Mesenchymal stem cell (in vitro differentiated cells and primary cell): ENCODE measurements at regions not wholly inside any gene's neighbourhood (a gene's known extent, or its start where the extent isn't known, plus 50 kb on each side); places are given as distances from the start of the nearest gene placed in this dataset.
"Not testable (repeated sequence)": the region's sequence is repeated elsewhere in the genome, so short reads cannot be mapped to it uniquely, and the experiment has no call there.

Experiments
- DNase-seq: peaks from one replicate; pipeline ENCODE4 v3.0.0-alpha.2; 2013
- H2AFZ ChIP-seq: one replicate; pipeline ENCODE4 v1.6.1; 2013; ENCODE audit warnings: low read depth, mild to moderate bottlenecking, control low read depth, inconsistent platforms, low read length, moderate library complexity
- H2AK5ac ChIP-seq: 2 replicates; pipeline ENCODE4 v1.6.1; 2013; ENCODE audit warnings: low read length, moderate library complexity, mild to moderate bottlenecking, inconsistent platforms; ENCODE audit not compliant: severe bottlenecking
- H2BK120ac ChIP-seq: one replicate; pipeline ENCODE4 v1.6.1; 2013; ENCODE audit warnings: low read depth, mild to moderate bottlenecking, inconsistent platforms, low read length, moderate library complexity
- H2BK12ac ChIP-seq, 2 experiments: one replicate each; pipeline ENCODE4 v1.6.1; 2013; ENCODE audit warnings: inconsistent platforms in 2 of 2, low read length in 2 of 2, mild to moderate bottlenecking in 2 of 2, moderate library complexity in 2 of 2, control low read depth in 1 of 2
- H2BK15ac ChIP-seq: one replicate; pipeline ENCODE4 v1.6.1; 2013; ENCODE audit warnings: mild to moderate bottlenecking, low read depth, inconsistent platforms; ENCODE audit not compliant: poor library complexity, severe bottlenecking
- H2BK5ac ChIP-seq: 2 replicates; pipeline ENCODE4 v1.6.1; 2013; ENCODE audit warnings: low read depth, mild to moderate bottlenecking, low read length, control low read depth, inconsistent platforms; ENCODE audit not compliant: poor library complexity, severe bottlenecking
- H3K14ac ChIP-seq, 2 experiments: one replicate each; pipeline ENCODE4 v1.6.1; 2013; ENCODE audit warnings: inconsistent platforms in 2 of 2, low read length in 2 of 2, control low read depth in 1 of 2, mild to moderate bottlenecking in 1 of 2, moderate library complexity in 1 of 2
- H3K18ac ChIP-seq, 2 experiments: one replicate each; pipeline ENCODE4 v1.6.1; 2013; ENCODE audit warnings: inconsistent platforms in 2 of 2, low read length in 2 of 2, control low read depth in 1 of 2, low read depth in 1 of 2, mild to moderate bottlenecking in 1 of 2
- H3K23ac ChIP-seq, 2 experiments: one replicate each; pipeline ENCODE4 v1.6.1; 2013; ENCODE audit warnings: inconsistent platforms in 2 of 2, low read length in 2 of 2, mild to moderate bottlenecking in 2 of 2, moderate library complexity in 2 of 2, control low read depth in 1 of 2
- H3K27ac ChIP-seq: 2 replicates; pipeline ENCODE4 v1.5.1; 2013; ENCODE audit warnings: mild to moderate bottlenecking, moderate library complexity, low read length, control low read depth, inconsistent platforms; ENCODE audit not compliant: poor library complexity, severe bottlenecking
- H3K27me3 ChIP-seq, 2 experiments: 2 replicates each; pipeline versions ENCODE4 v1.6.1 to v1.7.0; 2013; ENCODE audit warnings: low read length in 2 of 2, mild to moderate bottlenecking in 2 of 2, moderate library complexity in 2 of 2, control low read depth in 1 of 2, inconsistent platforms in 1 of 2; ENCODE audit not compliant: control insufficient read depth in 1 of 2, insufficient read depth in 1 of 2
- H3K36me3 ChIP-seq, 2 experiments: 2 replicates each; pipeline versions ENCODE4 v1.6.1 to v1.7.0; 2013; ENCODE audit warnings: low read length in 2 of 2, control low read depth in 1 of 2, inconsistent platforms in 1 of 2, low read depth in 1 of 2, mild to moderate bottlenecking in 1 of 2; ENCODE audit not compliant: insufficient read depth in 2 of 2, control insufficient read depth in 1 of 2
- H3K4ac ChIP-seq, 2 experiments: one replicate each; pipeline ENCODE4 v1.6.1; 2013; ENCODE audit warnings: inconsistent platforms in 2 of 2, low read length in 2 of 2, mild to moderate bottlenecking in 2 of 2, moderate library complexity in 2 of 2, control low read depth in 1 of 2, low read depth in 1 of 2
- H3K4me1 ChIP-seq: 2 replicates; pipeline ENCODE4 v1.6.1; 2013; ENCODE audit warnings: low read depth, low read length, control low read depth; ENCODE audit not compliant: control insufficient read depth, insufficient read depth
- H3K4me2 ChIP-seq: 2 replicates; pipeline ENCODE4 v1.6.1; 2013; ENCODE audit warnings: low read length, mild to moderate bottlenecking, inconsistent platforms; ENCODE audit not compliant: poor library complexity, severe bottlenecking
- H3K4me3 ChIP-seq, 2 experiments: 2 replicates each; pipeline versions ENCODE4 v1.5.1 to v1.7.0; 2013; ENCODE audit warnings: low read length in 2 of 2, mild to moderate bottlenecking in 2 of 2, control low read depth in 1 of 2, low read depth in 1 of 2; ENCODE audit not compliant: insufficient read depth in 1 of 2
- H3K79me1 ChIP-seq: replicated peaks from 2 replicates; pipeline ENCODE4 v1.6.1; 2013; ENCODE audit warnings: mild to moderate bottlenecking, control low read depth, low read length, inconsistent platforms; ENCODE audit not compliant: poor library complexity, severe bottlenecking
- H3K9ac ChIP-seq: 2 replicates; pipeline ENCODE4 v1.7.0; 2013; ENCODE audit warnings: mild to moderate bottlenecking, low read length, moderate library complexity
- H3K9me3 ChIP-seq: 2 replicates; pipeline ENCODE4 v1.7.0; 2013; ENCODE audit warnings: mild to moderate bottlenecking, low read length; ENCODE audit not compliant: control insufficient read depth
- H4K8ac ChIP-seq: one replicate; pipeline ENCODE4 v1.6.1; 2013; ENCODE audit warnings: inconsistent platforms, mild to moderate bottlenecking, low read length, moderate library complexity
- H4K91ac ChIP-seq: one replicate; pipeline ENCODE4 v1.6.1; 2013; ENCODE audit warnings: mild to moderate bottlenecking, low read length, inconsistent platforms
- WGBS: methylation state at CpG from one replicate; pipeline ENCODE4 v1.1.7; 2013; ENCODE audit warnings: mixed read lengths; 5-methylcytosine and 5-hydroxymethylcytosine counted together

DNA sequence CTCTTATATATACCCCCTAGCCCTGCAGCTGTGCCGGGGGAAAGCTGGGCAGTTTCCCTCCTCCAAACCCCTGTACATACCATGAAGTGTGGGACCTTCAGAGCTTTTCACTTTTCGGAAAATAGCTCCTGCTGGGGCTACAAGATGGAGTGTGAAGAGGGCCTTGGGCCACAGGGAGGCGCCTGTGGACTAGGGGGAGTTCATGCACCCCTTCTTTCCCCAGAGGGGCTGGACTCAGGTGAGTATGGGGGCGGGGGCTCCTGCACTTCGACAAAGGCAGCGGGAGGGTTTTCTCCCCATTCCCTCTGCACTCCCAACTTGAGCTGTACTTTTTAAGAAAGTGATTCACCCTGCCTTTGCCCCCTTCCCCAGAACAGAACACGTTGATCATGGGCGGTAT, 122.5 kb downstream of the SEPTIN14 start:
- not testable (repeated sequence) for H3K4me1 ChIP-seq, H3K23ac ChIP-seq, H4K8ac ChIP-seq, H2BK120ac ChIP-seq, H2BK15ac ChIP-seq, H3K4ac ChIP-seq, H2AK5ac ChIP-seq, H3K4me3 ChIP-seq, H3K79me1 ChIP-seq, H2AFZ ChIP-seq, H3K14ac ChIP-seq, DNase-seq, H3K27ac ChIP-seq, H2BK12ac ChIP-seq, H3K4me2 ChIP-seq, H4K91ac ChIP-seq, H3K9ac ChIP-seq, H3K36me3 ChIP-seq, H2BK5ac ChIP-seq, H3K27me3 ChIP-seq, H3K18ac ChIP-seq, H3K9me3 ChIP-seq
- no CpG with 5 or more reads among the region's 8 CpGs for WGBS

DNA sequence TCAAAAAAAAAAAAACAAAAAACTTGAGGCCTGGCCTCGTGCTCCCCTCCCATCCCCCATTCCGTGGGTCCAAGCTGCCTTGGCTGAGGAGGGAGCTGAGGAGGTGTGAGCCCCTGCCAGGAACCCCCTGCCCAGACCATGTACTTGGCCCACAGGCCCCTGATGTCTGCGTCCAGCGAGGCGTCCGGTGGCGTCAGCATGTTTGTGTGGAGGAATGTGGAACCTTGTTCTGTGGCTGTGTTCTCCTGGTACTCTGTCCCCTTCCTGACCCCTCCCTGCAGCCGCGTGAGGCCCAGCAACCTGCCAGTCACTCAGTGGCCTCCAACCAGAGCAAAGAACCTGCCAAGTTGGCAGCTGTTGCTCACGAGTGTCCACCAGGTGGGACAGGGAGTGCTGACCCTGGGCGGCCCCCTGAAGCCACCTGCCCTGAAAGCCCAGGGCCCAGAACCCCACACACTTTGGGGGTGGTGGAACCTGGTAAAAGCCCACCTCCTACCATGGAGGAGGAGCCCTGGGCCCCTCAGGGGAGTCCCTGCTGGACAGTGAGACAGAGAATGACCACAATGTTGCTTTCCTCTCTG, 125.8 kb downstream of the SEPTIN14 start:
- not testable (repeated sequence) for H3K27ac ChIP-seq, H3K4me1 ChIP-seq, H4K91ac ChIP-seq, H2BK15ac ChIP-seq, H4K8ac ChIP-seq, H3K79me1 ChIP-seq, H3K9me3 ChIP-seq, H3K4me3 ChIP-seq, DNase-seq, H3K4me2 ChIP-seq, H3K23ac ChIP-seq, H2AK5ac ChIP-seq, H3K18ac ChIP-seq, H3K14ac ChIP-seq, H2AFZ ChIP-seq, H3K36me3 ChIP-seq, H3K4ac ChIP-seq, H3K27me3 ChIP-seq, H3K9ac ChIP-seq, H2BK12ac ChIP-seq, H2BK5ac ChIP-seq, H2BK120ac ChIP-seq
- 84% methylated on average over 4 of the region's 11 CpGs for WGBS

DNA sequence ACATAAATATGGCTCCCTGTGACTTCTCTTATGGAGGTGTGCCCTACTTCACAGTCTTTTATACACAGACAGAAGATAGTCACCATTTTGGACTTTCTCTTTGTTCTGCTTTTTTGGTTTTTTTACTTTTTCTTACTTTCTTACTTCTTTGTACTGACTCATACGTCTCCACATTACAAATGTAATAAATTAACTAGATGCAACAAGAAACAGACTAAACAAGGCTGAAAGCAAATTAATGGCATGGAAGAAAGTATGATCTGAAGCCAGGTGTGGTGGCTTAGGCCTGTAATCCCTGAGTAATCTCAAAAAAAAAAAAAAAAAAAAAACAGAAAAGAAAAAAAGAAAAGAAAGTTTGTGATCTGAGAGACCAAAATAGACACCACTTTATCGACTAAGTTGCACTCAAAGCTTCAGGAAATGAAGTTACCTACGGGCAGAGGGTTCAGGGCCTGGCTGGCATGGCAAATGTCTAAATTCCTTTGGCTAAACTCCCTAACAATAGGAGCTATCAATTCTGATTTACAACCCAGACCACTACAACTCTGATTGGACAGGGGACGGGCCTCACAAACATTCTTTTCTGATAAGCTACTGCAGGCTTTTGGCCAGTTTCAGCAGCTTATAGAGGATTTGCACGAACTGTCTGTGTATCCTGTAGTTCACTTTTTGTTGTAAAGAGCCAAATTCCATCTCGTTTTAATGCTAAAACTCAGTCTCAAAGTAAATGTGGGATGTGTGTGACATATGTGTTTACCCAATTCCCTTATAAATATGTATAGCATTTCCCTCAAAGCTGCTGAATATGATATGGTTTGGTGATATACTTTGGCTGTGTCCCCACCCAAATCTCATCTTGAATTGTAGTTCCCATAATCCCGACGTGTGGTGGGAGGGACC, 129.1 kb downstream of the SEPTIN14 start:
- Histone ChIP-seq H3K14ac (no peak overlapping the region), H3K36me3 (no peaks in the 10 kb centered on the region), H3K4me3 (no peak overlapping the region), H2BK12ac (no peak overlapping the region), H2AK5ac (no peak overlapping the region), H2BK15ac (no peak overlapping the region), H3K27me3 (peaks cover 0 to 5% of the 10 kb centered on the region in 2 experiments), H3K23ac (no peak overlapping the region), H4K91ac (no peak overlapping the region), H3K4me1 (no peaks in the 10 kb centered on the region), H2AFZ (no peak overlapping the region), H3K9ac (no peak overlapping the region), H2BK120ac (no peak overlapping the region), H4K8ac (no peak overlapping the region), H3K27ac (no peak overlapping the region), H3K9me3 (no peaks in the 10 kb centered on the region), H2BK5ac (no peak overlapping the region), H3K18ac (no peak overlapping the region), H3K79me1 (no peaks in the 10 kb centered on the region), H3K4ac (no peak overlapping the region), H3K4me2 (no peak overlapping the region)
- WGBS, result 45% methylated on average over 4 of the region's 8 CpGs
- no peak for DNase-seq

DNA sequence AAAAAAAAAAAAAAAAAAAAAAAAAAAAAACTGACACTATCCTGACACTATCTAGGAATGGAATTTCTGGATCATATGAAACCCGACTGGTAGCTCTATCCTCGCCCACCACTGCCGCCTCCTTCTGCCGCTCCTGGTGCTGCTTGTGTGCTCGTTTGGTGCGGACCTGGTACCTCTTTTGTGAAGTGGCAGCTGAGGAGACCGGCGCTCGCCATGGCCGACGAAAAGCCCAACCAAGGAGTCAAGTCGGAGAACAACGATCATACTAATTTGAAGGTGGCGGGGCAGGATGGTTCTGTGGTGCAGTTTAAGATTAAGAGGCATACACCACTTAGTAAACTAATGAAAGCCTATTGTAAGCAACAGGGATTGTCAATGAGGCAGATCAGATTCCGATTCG, 130.6 kb downstream of the SEPTIN14 start:
- Histone ChIP-seq H3K27ac (no peak overlapping the region), H3K4me2 (no peak overlapping the region), H3K4me1 (no peaks in the 10 kb centered on the region), H3K18ac (no peak overlapping the region), H3K4ac (no peak overlapping the region), H3K23ac (no peak overlapping the region), H3K4me3 (no peak overlapping the region), H4K91ac (no peak overlapping the region), H2BK5ac (no peak overlapping the region), H2BK15ac (no peak overlapping the region), H3K27me3 (peaks cover 0 to 5% of the 10 kb centered on the region in 2 experiments), H3K36me3 (no peaks in the 10 kb centered on the region), H3K9me3 (no peaks in the 10 kb centered on the region), H3K79me1 (no peaks in the 10 kb centered on the region), H3K14ac (no peak overlapping the region), H2AK5ac (no peak overlapping the region), H2AFZ (no peak overlapping the region), H4K8ac (no peak overlapping the region), H2BK120ac (no peak overlapping the region), H2BK12ac (no peak overlapping the region), H3K9ac (no peak overlapping the region)
- 91% methylated on average over 14 of the region's 16 CpGs for WGBS
- no peak for DNase-seq
